ENCODE measurements at regions not wholly inside any gene's neighbourhood (a gene's known extent, or its start where the extent isn't known, plus 50 kb on each side); places are given as distances from the start of the nearest gene placed in this dataset.
"Not testable (repeated sequence)": the region's sequence is repeated elsewhere in the genome, so short reads cannot be mapped to it uniquely, and the experiment has no call there.

DNA sequence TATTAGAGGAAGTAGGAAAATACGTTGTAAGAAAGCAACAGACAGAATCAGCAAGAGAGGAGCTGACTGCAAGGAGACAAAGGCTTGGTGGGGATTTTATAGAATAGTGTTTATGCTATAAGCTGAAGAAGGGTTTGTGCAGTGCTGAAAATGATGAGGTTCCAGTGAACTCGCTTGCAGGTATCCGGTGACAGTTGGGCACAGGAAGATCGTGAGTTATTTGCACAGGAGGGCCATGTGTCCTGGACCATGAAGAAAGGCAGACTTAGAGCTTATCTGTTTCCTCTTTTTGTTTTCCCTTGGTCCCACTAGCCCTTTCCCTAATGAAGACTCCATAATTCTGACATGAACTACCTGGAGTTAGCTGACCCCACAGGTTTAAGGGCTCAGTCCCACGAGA, 61.4 kb downstream of the NXNL2 start:
- Histone ChIP-seq H3K4me3 (no peak overlapping the region), H3K27ac (no peak overlapping the region)

DNA sequence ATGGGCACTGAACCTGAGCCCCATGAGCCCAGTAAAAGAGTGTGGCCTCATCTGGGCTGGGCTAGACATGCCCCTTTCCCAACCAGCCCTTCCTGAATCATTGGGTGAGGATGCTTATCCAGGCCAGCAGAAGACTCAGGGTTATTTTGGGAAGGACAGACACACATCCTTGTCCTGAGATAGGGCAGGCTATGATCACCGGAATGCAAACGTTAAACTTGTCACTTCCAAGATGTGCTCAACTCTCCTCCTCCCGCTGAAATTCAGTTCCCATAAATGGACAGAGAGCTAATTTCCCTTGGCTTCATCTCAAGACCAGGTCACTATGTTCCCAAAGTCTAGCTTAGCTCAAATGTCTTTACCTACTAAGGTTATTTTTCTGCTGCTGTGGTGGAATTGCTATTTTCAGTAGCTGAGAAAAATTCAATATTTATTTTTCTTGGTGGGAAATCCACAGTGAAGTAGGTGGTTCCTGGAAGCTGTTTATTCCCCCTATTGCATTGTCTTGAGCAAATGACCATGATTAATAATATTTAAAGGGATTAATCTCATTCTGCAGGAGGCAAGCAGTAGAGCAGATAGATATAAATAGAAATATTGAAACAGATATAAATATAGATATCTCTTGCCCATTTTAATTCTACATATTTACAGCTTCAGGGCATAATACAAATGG, 70.0 kb downstream of the NXNL2 start:
- no peak overlapping the region for H3K27ac ChIP-seq
- H3K4me3 ChIP-seq, result no peak overlapping the region

DNA sequence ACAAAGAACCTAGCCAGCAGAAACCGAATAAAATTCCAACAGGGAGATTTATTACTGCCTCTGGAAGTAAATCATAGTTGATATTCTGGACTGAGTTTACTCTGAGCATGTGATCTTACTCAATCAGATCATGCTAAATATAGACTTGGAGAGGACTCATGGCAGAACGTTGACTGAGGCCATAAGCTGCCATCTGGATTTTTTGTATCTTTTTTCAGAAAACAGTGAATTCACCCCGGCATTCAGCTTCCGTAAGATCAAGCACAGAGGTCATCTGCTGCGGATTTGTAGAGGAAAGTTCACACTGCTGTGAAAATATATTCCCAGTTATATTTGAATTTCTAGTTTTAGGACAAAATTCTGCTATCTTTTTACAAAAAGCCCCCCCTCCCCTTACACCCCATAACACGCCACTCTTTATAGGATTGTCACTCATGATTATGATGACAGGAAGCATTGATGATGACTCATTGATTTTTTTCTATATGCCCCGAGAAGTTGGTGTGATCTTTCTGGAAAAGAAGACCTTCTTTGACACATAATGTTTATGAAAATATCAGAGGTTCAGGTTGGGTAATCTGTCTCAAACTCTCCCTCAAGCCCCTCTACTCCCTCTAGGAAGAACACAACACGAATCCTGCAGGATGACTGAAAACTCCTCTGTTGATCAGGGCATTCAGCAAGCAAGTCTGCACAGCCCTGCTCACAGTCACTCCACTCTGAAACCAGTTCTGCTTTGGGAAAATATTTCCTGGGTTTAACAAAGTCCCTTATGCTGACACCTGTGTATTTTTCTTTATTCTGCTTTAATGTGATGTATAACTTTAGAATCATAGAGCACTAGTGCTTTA, 70.8 kb downstream of the NXNL2 start:
- Histone ChIP-seq H3K4me3 (no peak overlapping the region), H3K27ac (no peak overlapping the region)

DNA sequence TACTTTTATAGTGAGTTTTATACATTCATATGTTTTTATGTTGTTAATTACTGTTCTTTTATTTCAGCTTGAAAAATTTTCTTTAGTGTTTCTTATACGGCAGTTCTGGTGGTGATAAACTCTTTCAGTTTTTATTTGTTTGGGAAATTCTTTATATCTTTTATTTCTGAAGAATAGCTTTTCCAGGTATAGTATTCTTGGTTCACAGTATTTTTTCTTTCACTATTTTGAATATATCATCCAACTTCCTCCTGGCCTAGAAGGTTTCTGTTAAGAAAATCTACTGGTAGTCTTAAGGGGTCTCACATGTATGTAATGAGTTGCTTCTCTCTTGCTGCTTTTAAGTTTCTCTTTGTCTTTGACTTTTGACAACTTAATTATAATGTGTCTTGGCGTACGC, 79.4 kb downstream of the NXNL2 start:
- Histone ChIP-seq H3K4me3 (no peak overlapping the region), H3K27ac (no peak overlapping the region)

DNA sequence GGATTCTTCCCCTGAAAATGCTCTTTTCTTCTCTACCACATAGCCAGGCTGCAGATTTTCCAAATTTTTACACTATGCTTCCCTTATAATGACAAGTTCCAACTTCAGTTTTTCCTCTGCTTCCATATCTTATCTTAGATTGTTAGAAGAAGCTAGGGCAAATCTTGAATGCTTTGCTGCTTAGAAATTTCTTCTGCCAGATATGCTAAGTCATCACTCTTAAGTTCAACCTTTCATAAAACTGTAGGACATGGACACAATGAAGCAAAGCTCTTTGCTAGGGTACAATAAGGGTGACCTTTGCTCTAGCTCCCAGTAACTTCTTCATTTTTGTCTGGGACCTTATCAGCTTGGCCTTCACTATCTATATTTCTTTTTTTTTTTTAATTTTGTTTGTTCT, 88.7 kb downstream of the NXNL2 start:
- no peak overlapping the region for H3K27ac ChIP-seq
- no peak overlapping the region for H3K4me3 ChIP-seq

DNA sequence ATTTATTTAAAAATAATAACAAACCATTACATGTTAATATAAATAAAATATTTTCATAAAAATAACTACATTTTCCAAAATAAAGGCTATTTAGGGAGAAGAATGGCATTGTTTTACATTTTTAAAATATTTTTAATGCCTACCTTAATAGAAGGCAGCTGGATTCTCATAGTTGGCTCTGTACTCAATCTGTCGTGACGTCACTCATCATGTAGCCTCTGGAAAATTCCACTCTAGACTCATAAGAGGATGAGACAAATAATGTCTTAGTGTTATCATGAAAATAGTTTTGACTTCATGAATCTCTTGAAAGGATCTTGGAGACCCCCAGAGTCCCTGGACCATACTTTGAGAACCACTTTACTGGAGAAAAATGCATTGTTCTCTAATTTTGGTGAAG, 93.1 kb downstream of the NXNL2 start:
- H3K27ac ChIP-seq, result no peak overlapping the region

DNA sequence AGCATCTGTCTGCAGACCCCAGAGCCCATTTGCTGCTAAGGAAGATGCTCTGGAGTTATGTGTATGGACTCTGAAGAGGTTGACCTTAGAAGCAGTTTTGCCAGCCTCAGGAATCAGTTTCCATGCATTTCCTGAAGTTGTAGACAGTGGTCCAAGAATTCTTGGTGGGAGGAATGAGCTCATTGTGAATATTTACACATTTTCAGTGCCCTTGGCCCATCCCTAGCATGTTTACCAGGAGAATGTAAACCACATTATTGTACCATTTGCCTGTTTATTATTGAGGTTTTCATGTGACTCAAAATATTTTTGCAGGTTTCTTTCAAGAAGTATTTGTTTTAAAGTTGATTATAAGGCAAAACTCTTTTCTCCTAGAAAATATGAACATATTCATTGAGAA, 93.8 kb downstream of the NXNL2 start:
- no peak overlapping the region for H3K4me3 ChIP-seq
- H3K27ac ChIP-seq, result no peak overlapping the region

More for the DNA sequence above, 93.1 kb downstream of the NXNL2 start:
- H3K4me3 ChIP-seq, result no peak overlapping the region

DNA sequence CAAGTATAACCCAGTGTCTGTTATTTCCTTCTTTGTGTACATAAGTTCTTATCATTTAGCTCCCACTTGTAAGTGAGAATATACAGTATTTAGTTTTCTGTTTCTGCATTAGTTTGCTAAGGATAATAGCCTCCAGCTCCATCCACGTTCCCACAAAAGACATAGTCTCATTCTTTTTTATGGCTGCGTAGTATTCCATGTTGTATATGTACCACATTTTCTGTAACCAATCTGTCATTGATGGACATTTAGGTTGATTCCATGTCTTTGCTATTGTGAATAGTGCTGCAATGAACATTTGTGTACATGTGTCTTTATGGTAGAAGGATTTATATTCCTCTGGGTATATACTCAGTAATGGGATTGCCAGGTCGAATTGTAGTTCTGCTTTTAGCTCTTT, 95.6 kb downstream of the NXNL2 start:
- H3K4me3 ChIP-seq, H3K27ac ChIP-seq: not testable (repeated sequence)

DNA sequence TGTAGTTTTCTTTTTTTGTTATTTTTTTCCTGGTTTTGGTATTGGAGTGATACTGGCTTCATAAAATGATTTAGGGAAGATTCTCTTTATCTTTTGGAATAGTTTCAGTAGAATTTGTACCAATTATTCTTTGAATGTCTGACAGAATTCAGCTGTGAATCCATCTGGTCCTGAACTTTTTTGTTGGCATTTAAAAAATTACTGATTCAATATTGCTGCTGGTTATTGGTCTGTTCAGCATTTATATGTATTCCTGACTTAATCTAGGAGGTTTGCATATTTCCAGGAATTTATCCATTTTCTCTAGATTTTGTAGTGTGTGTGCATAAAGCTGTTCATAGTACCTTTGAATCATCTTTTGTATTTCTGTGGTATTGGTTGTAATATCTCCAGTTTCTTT, 100.2 kb downstream of the NXNL2 start:
- H3K4me3 ChIP-seq, result no peak overlapping the region
- no peak overlapping the region for H3K27ac ChIP-seq

DNA sequence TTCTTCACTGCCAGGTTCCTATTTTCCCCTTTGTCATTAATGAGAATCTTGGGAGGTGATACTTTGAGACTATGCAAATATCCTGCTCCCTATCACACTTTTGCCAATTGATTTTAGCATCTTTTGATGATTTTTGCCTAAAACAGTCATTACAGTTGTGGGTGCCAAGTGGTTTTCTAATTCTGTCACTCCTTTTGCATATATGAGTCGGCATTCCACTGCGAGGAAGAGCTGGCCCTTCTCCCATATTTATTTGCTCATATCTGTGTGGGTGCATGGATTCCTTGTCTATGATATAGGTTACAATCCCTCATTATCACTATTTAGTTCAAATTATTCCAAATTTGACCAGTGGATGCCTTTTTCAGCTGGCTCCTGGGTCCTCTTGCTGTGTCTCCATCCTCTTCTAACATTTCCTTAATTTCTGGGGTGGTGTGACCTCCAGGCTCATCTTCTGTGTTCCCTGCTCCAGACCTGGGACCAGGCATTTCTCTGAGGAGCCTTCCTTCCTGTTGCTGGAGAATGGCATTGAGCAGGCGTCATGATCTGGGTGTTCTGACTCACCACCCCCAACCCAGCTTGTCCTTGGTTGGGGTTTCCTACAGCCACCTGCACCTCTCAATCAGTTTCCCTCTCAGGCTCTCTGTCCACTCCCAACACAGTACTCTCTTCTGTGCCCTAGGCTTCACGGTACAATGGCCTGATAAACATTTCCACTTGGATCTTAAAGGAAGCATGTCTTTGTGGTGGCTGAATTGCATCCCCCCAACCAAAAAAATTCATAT, 106.7 kb downstream of the NXNL2 start:
- H3K4me3 ChIP-seq, result no peak overlapping the region
- no peak overlapping the region for H3K27ac ChIP-seq

DNA sequence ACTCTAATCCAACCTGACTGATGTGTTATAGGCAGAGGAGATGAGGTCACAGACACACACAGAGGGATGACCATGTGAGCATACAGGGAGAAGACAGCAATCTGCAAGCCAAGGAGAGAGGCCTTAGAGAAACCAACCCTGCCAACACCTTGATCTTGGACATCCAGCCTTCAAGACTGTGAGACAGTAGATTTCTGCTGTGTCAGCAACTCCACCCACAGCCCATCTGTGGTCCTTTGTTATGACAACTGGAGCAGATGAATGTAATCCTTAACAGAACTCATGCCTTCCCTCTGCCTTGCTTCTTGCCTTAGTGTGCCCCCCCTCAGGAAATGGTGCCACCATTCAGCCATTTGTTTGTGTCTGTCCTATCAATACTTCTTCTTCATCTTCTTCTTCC, 107.4 kb downstream of the NXNL2 start:
- Histone ChIP-seq H3K4me3 (no peak overlapping the region), H3K27ac (no peak overlapping the region)

DNA sequence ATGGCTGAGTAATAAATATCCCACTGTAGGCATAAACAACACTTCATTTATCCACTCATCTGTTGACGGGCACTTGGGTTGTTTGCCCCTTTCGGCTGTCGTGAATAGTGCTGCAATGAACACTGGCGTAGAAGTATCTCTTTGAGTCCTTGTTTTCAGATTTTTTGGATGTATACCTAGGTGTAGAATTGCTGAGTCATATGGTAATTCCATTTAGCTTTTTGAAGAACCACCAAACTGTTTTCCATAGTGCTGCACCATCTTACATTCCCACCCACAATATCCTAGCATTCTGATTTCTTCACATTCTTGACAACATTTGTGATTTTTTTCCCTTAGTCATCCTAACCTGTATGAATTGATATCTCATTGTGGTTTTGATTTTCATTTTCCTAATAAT, 109.0 kb downstream of the NXNL2 start:
- no peak overlapping the region for H3K4me3 ChIP-seq
- H3K27ac ChIP-seq, result no peak overlapping the region

DNA sequence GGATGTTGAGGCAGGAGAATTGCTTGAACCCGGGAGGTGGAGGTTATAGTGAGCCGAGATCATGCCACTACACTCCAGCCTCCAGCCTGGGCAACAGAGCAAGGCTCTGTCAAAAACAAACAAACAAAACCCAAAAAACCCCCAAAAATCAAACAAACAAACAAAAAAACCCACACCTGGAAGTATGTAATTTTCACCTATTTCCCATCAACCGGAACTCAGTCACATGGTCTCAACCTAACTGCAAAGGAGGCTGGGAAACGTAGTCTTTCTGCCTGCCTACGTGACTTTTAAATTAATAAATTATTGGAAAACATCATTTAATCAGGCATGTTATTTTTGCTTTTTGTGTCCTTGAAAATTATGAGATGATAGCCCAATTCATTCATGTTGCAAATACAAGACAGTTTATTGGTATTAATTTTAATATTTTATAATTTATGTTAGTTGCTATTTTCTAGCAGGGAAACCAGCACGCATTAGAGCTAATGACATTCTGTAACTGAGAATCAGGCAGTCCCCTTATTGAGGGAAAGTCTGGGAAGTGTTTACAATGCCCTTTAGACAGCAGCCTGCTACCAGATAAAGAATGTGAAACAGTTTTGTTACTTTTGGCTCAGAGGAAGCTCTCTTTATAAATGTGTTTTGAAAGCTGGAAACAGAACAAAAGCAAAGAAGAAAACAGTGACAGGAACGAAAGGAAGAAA, 110.3 kb downstream of the NXNL2 start:
- no peak overlapping the region for H3K27ac ChIP-seq

DNA sequence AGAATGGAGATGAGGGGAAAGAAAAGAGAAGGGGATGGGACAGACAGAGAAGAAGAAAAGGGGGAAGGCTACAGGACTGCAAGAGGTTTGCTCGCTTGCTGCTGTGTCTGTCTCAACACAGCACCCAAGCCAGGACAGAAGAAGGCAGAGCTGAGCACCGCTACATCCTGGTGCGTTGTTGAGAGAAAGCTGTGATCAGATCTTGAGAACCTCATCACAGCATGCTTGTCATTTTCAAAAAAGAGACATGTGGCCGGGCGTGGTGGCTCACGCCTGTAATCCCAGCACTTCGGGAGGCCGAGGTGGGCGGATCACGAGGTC, 110.9 kb downstream of the NXNL2 start:
- Histone ChIP-seq H3K4me3 (no peak overlapping the region), H3K27ac (no peak overlapping the region)

More for the DNA sequence above, 110.3 kb downstream of the NXNL2 start:
- no peak overlapping the region for H3K4me3 ChIP-seq

DNA sequence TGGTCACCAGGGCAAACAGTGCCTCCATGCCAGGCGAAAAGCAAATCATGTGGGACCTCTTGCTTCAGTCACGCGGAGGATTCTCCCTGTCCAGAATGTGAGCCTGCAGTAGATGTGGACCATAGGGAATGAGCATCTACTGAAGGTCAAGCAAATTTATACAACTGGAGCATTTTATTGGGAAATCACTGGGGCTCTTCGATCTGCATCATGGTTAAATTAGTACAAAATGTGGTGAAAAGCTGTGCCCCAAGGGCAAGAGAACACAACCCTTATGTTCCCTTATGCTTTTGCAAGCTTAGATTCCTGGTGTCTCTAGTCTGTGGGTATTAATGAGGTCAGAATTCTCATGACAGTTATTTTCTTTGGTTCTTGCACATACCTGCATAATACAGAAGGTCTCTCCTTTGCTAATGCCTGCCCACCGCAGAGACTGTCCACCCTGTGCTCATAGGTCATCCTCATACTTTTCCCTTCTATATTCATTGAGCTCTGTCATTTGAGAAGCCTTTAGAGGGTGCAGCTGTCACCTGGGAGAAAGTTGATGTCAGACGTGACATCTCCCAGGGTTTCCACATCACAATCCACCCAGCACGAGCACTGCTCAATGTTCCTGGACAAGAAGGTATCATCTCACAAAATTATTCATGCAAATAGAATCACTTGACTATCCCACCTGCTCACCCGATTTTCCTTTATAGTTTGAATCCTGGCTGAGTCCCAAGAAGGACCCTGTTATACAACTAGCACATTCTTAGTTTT, 111.7 kb downstream of the NXNL2 start:
- H3K27ac ChIP-seq, result no peak overlapping the region
- H3K4me3 ChIP-seq, result no peak overlapping the region

DNA sequence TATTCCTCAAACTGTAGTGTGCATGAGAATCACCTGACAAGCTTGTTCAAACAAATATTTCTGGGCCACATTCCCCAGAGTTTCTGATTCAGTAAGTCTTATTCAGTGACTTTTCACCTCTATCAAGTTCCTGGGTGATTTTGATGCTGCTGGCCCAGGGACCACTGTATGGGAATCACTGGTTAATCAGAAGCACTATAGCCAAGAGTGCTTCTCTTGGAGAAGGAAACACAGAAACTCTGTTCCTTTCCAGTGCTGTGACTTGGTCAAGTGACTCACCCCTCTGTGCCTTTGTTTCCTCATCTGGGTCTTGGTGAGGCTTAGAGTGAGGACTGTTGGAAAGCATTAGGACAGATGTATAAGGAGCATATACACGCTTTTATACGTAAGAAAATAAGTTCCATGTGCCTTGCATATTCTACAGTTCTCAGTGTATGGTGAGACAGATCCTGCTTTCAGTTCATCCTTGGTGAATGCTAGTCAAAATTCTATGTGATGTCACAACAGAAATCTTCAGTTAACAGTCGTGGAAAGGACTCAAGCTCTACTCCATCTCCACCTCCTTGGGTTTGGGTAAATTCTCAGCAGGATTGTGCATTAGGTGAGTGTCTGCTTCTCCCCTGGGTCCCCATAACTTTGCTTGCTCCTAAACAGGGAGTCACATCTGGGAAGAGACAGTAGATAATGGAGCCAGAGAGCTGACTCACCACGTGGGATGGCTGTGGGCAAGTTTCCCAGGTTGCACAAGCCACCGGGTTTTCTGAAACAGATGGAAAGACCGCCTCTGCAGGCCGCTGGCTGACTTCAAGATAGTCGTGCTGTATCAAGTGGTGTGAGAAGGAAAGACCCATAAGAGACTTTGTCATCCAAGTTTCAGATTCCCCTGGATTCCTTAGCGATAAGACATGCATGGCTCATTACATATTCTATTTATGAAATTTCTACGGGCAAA, 117.0 kb downstream of the NXNL2 start:
- Histone ChIP-seq H3K27ac (peak overlapping the region in 17 of 21 experiments; percentile 5 to 85 (median 63)), H3K4me3 (no peak overlapping the region)

DNA sequence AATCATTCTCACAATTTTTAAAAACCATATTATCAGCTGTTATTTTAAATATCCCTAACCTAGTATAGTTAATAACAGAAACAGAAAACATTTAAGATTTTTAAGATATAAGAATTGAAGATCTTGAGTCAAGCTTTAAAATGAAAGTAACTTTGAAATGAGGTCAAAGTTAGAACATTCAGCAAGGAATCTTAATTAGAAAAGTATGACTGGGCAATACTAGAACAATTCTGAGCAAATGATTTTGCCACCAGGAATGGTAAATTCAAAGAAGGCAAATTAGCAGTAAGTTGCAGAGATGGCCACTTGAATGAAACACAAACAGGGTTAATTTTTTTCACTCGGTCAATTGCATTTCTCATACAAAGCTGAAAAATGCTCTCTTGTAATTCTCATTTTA, 117.9 kb downstream of the NXNL2 start:
- Histone ChIP-seq H3K4me3 (no peak overlapping the region), H3K27ac (peak overlapping the region in 14 of 21 experiments; percentile 22 to 85 (median 65))

DNA sequence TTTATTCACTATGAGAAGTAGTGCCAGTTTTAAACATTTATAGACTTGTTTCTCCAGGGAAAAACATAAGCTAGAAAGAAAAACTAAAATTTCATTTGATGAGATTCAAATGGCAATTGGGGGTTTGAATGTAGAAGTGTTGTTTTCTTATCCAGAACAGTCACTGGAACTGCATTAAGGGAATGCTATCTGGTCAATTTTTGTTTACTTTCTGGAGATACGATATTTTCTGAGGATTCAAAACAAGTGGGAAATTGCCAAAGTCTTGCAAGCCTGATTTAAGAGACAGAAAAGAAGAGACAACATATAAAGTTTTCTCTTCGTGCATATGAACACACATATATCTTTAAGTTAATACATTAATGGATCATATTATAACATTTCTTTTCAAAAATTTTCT, 118.4 kb downstream of the NXNL2 start:
- Histone ChIP-seq H3K27ac (peak overlapping the region in 2 of 21 experiments; percentile 6 to 80), H3K4me3 (no peak overlapping the region)
